Right lobe of liver (tissue), 6 donors: ENCODE measurements at regions not wholly inside any gene's neighbourhood (a gene's known extent, or its start where the extent isn't known, plus 50 kb on each side); places are given as distances from the start of the nearest gene placed in this dataset.

Experiments used
- ATAC-seq, 4 donors: fragments of 200-7000 bp; cut with Tn5 transposase; one replicate each; pipeline ENCODE4 v1.9.1; 2020; ENCODE audit warnings: mild to moderate bottlenecking in 4 of 4, moderate library complexity in 4 of 4
- DNase-seq, 3 donors: peaks; one replicate each; pipeline ENCODE4 v3.0.0-alpha.2; 2020
- H3K27ac ChIP-seq, 3 donors: fragments of 200-600 bp; one replicate each; pipeline ENCODE4 v1.8.0; 2022
- H3K27me3 ChIP-seq, 2 donors: fragments of 200-600 bp; one replicate each; pipeline ENCODE4 v1.8.0; 2022
- H3K36me3 ChIP-seq, 4 donors: fragments of 200-600 bp; sonication (generic) in 1 of 4; one replicate each; pipeline versions ENCODE4 v1.5.1 to v1.8.0; 2017 to 2022; ENCODE audit warnings: control low read depth in 1 of 4
- H3K4me1 ChIP-seq, 4 donors: fragments of 200-600 bp; sonication (generic) in 1 of 4; one replicate each; pipeline versions ENCODE4 v1.5.1 to v1.8.0; 2017 to 2022; ENCODE audit warnings: control low read depth in 1 of 4
- H3K4me3 ChIP-seq, 3 donors: fragments of 200-600 bp; one replicate each; pipeline ENCODE4 v1.8.0; 2022
- H3K9me3 ChIP-seq, 4 donors: fragments of 200-600 bp; sonication (generic) in 1 of 4; one replicate each; pipeline versions ENCODE4 v1.5.1 to v1.8.0; 2017 to 2022; ENCODE audit warnings: control low read depth in 1 of 4
- CTCF ChIP-seq, 4 donors: fragments of 200-600 bp in 3 of 4; fragments of 450-650 bp in 1 of 4; IDR thresholded peaks; one replicate each; pipeline versions ENCODE4 v1.5.1 to v1.8.0; 2016 to 2022; ENCODE audit warnings: antibody characterized with exemption in 4 of 4, mild to moderate bottlenecking in 2 of 4
- POLR2A ChIP-seq: fragments of 450-650 bp; IDR thresholded peaks from one replicate; pipeline ENCODE4 v1.6.1; 2017; ENCODE audit warnings: antibody characterized with exemption, mild to moderate bottlenecking
- WGBS: methylation state at CpG from one replicate; pipeline ENCODE4 v1.1.6; 2018; ENCODE audit warnings: low coverage, low lambda C conversion rate; ENCODE audit not compliant: insufficient coverage; ENCODE audit errors: missing lambda C conversion rate; 5-methylcytosine and 5-hydroxymethylcytosine counted together
- intact Hi-C, 2 donors: fragments of 100-400 bp; cut with DNase I; formaldehyde crosslinking; loops; one replicate each; pipeline versions ENCODE4 v1.11.2 to v1.14.1; 2022
- donor health status: DM: no; HTN: yes; CAD: no.
- donor health status: DM: no; HTN: no; CAD: no.
- donor health status: DM: no; HTN: no; CAD: no.
- donor health status: DM: no; HTN: yes; CAD: no.
- donor health status: DM: no; HTN: yes; CAD: no.

- Histone ChIP-seq H3K36me3 (no peaks in the 10 kb centered on the region), H3K9me3 (no peaks in the 10 kb centered on the region), H3K27ac (no peak overlapping the region), H3K4me3 (no peak overlapping the region), H3K4me1 (peaks cover 0 to 6% (median 0%) of the 10 kb centered on the region in 4 donors), H3K27me3 (no peaks in the 10 kb centered on the region)
- intact Hi-C loops, result no loop called here
- ATAC-seq (no peak), DNase-seq (no peak)
- no CpG with 5 or more reads among the region's 1 CpG for WGBS
- TF ChIP-seq CTCF (IDR thresholded peaks at IDR 0.05), result no peak
- no peak for TF ChIP-seq POLR2A
Measured at GRCh38 chr7:45975367-45975766, 54.3 kb upstream of the IGFBP3 start.

GRCh38 chr7:45974540-45975360 is 53.7 kb upstream of the IGFBP3 start:
- Histone ChIP-seq H3K27me3 (no peaks in the 10 kb centered on the region), H3K9me3 (no peaks in the 10 kb centered on the region), H3K27ac (no peak overlapping the region), H3K36me3 (no peaks in the 10 kb centered on the region), H3K4me3 (no peak overlapping the region), H3K4me1 (peaks cover 0 to 6% (median 0%) of the 10 kb centered on the region in 4 donors)
- intact Hi-C loops, result no loop called here
- DNase-seq (no peak), ATAC-seq (no peak)
- no peak for TF ChIP-seq POLR2A
- TF ChIP-seq CTCF (IDR thresholded peaks at IDR 0.05), result no peak
- 83% methylated on average over 9 of the region's 12 CpGs for WGBS

GRCh38 chr7:45973725-45974532 is 52.9 kb upstream of the IGFBP3 start:
- DNase-seq (no peak), ATAC-seq (peak in 1 of 4 donors; percentile 33)
- H3K9me3 ChIP-seq, result no peaks in the 10 kb centered on the region
- H3K27me3 ChIP-seq, result no peaks in the 10 kb centered on the region
- TF ChIP-seq POLR2A (no peak), CTCF (IDR thresholded peaks at IDR 0.05) (no peak)
- peaks cover 0 to 6% (median 0%) of the 10 kb centered on the region in 4 donors for H3K4me1 ChIP-seq
- WGBS, result 70% methylated on average over 8 of the region's 14 CpGs
- intact Hi-C loops, result no loop called here
- H3K27ac ChIP-seq, result no peak overlapping the region
- H3K36me3 ChIP-seq, result no peaks in the 10 kb centered on the region
- H3K4me3 ChIP-seq, result no peak overlapping the region

GRCh38 chr7:45972629-45973312 is 51.7 kb upstream of the IGFBP3 start:
- WGBS, result 63% methylated on average over 5 of the region's 12 CpGs
- no peak for ATAC-seq
- intact Hi-C loops, result no loop called here
- Histone ChIP-seq H3K4me3 (no peak overlapping the region), H3K27me3 (no peaks in the 10 kb centered on the region), H3K36me3 (no peaks in the 10 kb centered on the region), H3K4me1 (peaks cover 0 to under 1% (median 0%) of the 10 kb centered on the region in 4 donors), H3K27ac (no peak overlapping the region), H3K9me3 (no peaks in the 10 kb centered on the region)
- no peak for TF ChIP-seq POLR2A
- no peak for TF ChIP-seq CTCF (IDR thresholded peaks at IDR 0.05)
- no peak for DNase-seq
